ENCODE measurements at regions not wholly inside any gene's neighbourhood (a gene's known extent, or its start where the extent isn't known, plus 50 kb on each side); places are given as distances from the start of the nearest gene placed in this dataset.

- Histone ChIP-seq H3K9ac (ENCODE audit: control insufficient read depth, extremely low read depth, insufficient read depth, low read length) (no peak overlapping the region), H3K79me2 (ENCODE audit: control insufficient read depth, insufficient read depth, low read length) (no peaks in the 10 kb centered on the region), H3K4me1 (ENCODE audit: control insufficient read depth, extremely low read depth, insufficient read depth, low read length) (peaks cover 21% of the 10 kb centered on the region), H4K20me1 (ENCODE audit: control insufficient read depth, extremely low read depth, insufficient read depth, low read length) (no peaks in the 10 kb centered on the region), H3K27ac (ENCODE audit: control insufficient read depth, insufficient read depth, low read length) (no peak overlapping the region), H3K4me2 (ENCODE audit: control insufficient read depth, extremely low read depth, insufficient read depth, low read depth, low read length) (no peak overlapping the region), H2AFZ (ENCODE audit: control insufficient read depth, low read length) (no peak overlapping the region), H3K9me1 (ENCODE audit: control insufficient read depth, extremely low read depth, insufficient read depth, low read length) (no peaks in the 10 kb centered on the region), H3K9me3 (ENCODE audit: control insufficient read depth, low read depth, low read length) (no peaks in the 10 kb centered on the region), H3K36me3 (ENCODE audit: control insufficient read depth in 2 of 2, extremely low read depth in 1 of 2, insufficient read depth in 2 of 2, low read length in 2 of 2) (no peaks in the 10 kb centered on the region), H3K27me3 (ENCODE audit: control insufficient read depth, extremely low read depth, insufficient read depth, low read length) (no peaks in the 10 kb centered on the region), H3K4me3 (ENCODE audit: control insufficient read depth in 2 of 3, extremely low read depth in 1 of 3, insufficient read depth in 2 of 3, low read depth in 1 of 3, low read length in 3 of 3) (no peak overlapping the region)
- FAIRE-seq (no peak), DNase-seq (ENCODE audit: low read depth, low spot score) (no peak)
- dilution Hi-C loops (cut with MboI; ENCODE audit: extremely low pct_ligation_motif_present, low sequenced_read_pairs), result no loop called here
- TF ChIP-seq EZH2 (IDR thresholded peaks at IDR 0.05; ENCODE audit: low read length) (no peak), CTCF (optimal IDR thresholded peaks at IDR 0.05 in 1 of 3, IDR thresholded peaks at IDR 0.05 in 1 of 3, conservative IDR thresholded peaks at IDR 0.05 in 1 of 3; ENCODE audit: extremely low read depth in 1 of 3, insufficient read depth in 2 of 3, low read length in 3 of 3) (no peak)
Measured at GRCh38 chr7:132063800-132064199, 507.4 kb upstream of the PODXL start.

- no peaks in the 10 kb centered on the region for H3K27me3 ChIP-seq (ENCODE audit: control insufficient read depth, extremely low read depth, insufficient read depth, low read length)
- no peak overlapping the region for H3K4me3 ChIP-seq (ENCODE audit: control insufficient read depth in 2 of 3, extremely low read depth in 1 of 3, insufficient read depth in 2 of 3, low read depth in 1 of 3, low read length in 3 of 3)
- peak; percentile 26 for FAIRE-seq
- dilution Hi-C loops (cut with MboI; ENCODE audit: extremely low pct_ligation_motif_present, low sequenced_read_pairs), result no loop called here
- H3K9me3 ChIP-seq (ENCODE audit: control insufficient read depth, low read depth, low read length), result no peaks in the 10 kb centered on the region
- no peak overlapping the region for H3K4me2 ChIP-seq (ENCODE audit: control insufficient read depth, extremely low read depth, insufficient read depth, low read depth, low read length)
- H3K9ac ChIP-seq (ENCODE audit: control insufficient read depth, extremely low read depth, insufficient read depth, low read length), result no peak overlapping the region
- no peaks in the 10 kb centered on the region for H4K20me1 ChIP-seq (ENCODE audit: control insufficient read depth, extremely low read depth, insufficient read depth, low read length)
- no peak overlapping the region for H2AFZ ChIP-seq (ENCODE audit: control insufficient read depth, low read length)
- H3K9me1 ChIP-seq (ENCODE audit: control insufficient read depth, extremely low read depth, insufficient read depth, low read length), result no peaks in the 10 kb centered on the region
- no peak for DNase-seq (ENCODE audit: low read depth, low spot score)
- H3K4me1 ChIP-seq (ENCODE audit: control insufficient read depth, extremely low read depth, insufficient read depth, low read length), result peaks cover 21% of the 10 kb centered on the region
- no peak for TF ChIP-seq CTCF (optimal IDR thresholded peaks at IDR 0.05 in 1 of 3, IDR thresholded peaks at IDR 0.05 in 1 of 3, conservative IDR thresholded peaks at IDR 0.05 in 1 of 3; ENCODE audit: extremely low read depth in 1 of 3, insufficient read depth in 2 of 3, low read length in 3 of 3)
- no peak for TF ChIP-seq EZH2 (IDR thresholded peaks at IDR 0.05; ENCODE audit: low read length)
- H3K27ac ChIP-seq (ENCODE audit: control insufficient read depth, insufficient read depth, low read length), result no peak overlapping the region
- H3K36me3 ChIP-seq (ENCODE audit: control insufficient read depth in 2 of 2, extremely low read depth in 1 of 2, insufficient read depth in 2 of 2, low read length in 2 of 2), result no peaks in the 10 kb centered on the region
- H3K79me2 ChIP-seq (ENCODE audit: control insufficient read depth, insufficient read depth, low read length), result no peaks in the 10 kb centered on the region
Measured at GRCh38 chr7:132061937-132062336, 505.5 kb upstream of the PODXL start.
